ENCODE measurements at regions not wholly inside any gene's neighbourhood (a gene's known extent, or its start where the extent isn't known, plus 50 kb on each side); places are given as distances from the start of the nearest gene placed in this dataset.

GRCh38 chr18:22628795-22629510, 211.2 kb upstream of the CTAGE1 start:
- H3K4me3 ChIP-seq (ENCODE audit: low read length), result no peak overlapping the region
- TF ChIP-seq CTCF (conservative IDR thresholded peaks at IDR 0.05; ENCODE audit: low read length), result no peak
- no peak for DNase-seq (ENCODE audit: low read depth)

GRCh38 chr18:22630980-22631379, 213.3 kb upstream of the CTAGE1 start:
- no peak for TF ChIP-seq CTCF (conservative IDR thresholded peaks at IDR 0.05; ENCODE audit: low read length)
- DNase-seq (ENCODE audit: low read depth), result no peak
- no peak overlapping the region for H3K4me3 ChIP-seq (ENCODE audit: low read length)

GRCh38 chr18:22632191-22632590, 214.5 kb upstream of the CTAGE1 start:
- DNase-seq (ENCODE audit: low read depth), result no peak

GRCh38 chr18:22634464-22634863, 216.7 kb upstream of the CTAGE1 start:
- TF ChIP-seq CTCF (conservative IDR thresholded peaks at IDR 0.05; ENCODE audit: low read length), result no peak

More at GRCh38 chr18:22632191-22632590, 214.5 kb upstream of the CTAGE1 start:
- TF ChIP-seq CTCF (conservative IDR thresholded peaks at IDR 0.05; ENCODE audit: low read length), result no peak
- H3K4me3 ChIP-seq (ENCODE audit: low read length), result no peak overlapping the region

GRCh38 chr18:22637787-22638186, 220.1 kb upstream of the CTAGE1 start:
- DNase-seq (ENCODE audit: low read depth), result peak; percentile 55
- no peak for TF ChIP-seq CTCF (conservative IDR thresholded peaks at IDR 0.05; ENCODE audit: low read length)
- H3K4me3 ChIP-seq (ENCODE audit: low read length), result no peak overlapping the region

More at GRCh38 chr18:22634464-22634863, 216.7 kb upstream of the CTAGE1 start:
- no peak overlapping the region for H3K4me3 ChIP-seq (ENCODE audit: low read length)
- DNase-seq (ENCODE audit: low read depth), result no peak

- no peak for TF ChIP-seq CTCF (conservative IDR thresholded peaks at IDR 0.05; ENCODE audit: low read length)
- peak; percentile 81 for DNase-seq (ENCODE audit: low read depth)
- no peak overlapping the region for H3K4me3 ChIP-seq (ENCODE audit: low read length)
Observed at GRCh38 chr18:22639026-22639463, 221.3 kb upstream of the CTAGE1 start.

GRCh38 chr18:22639561-22639960, 221.8 kb upstream of the CTAGE1 start:
- no peak for DNase-seq (ENCODE audit: low read depth)
- no peak overlapping the region for H3K4me3 ChIP-seq (ENCODE audit: low read length)
- TF ChIP-seq CTCF (conservative IDR thresholded peaks at IDR 0.05; ENCODE audit: low read length), result no peak
